ENCODE measurements at regions not wholly inside any gene's neighbourhood (a gene's known extent, or its start where the extent isn't known, plus 50 kb on each side); places are given as distances from the start of the nearest gene placed in this dataset.

GRCh38 chr13:33541962-33542308 lies 256.4 kb upstream of the STARD13 start:
- H3K4me3 ChIP-seq (ENCODE audit: control insufficient read depth, low read depth, low read length): peak overlapping the region; percentile 53
- no peak for DNase-seq (ENCODE audit: low read depth)
- no peak for TF ChIP-seq CTCF (conservative IDR thresholded peaks at IDR 0.05; ENCODE audit: control insufficient read depth, insufficient read depth, low read depth, low read length)

GRCh38 chr13:33542309-33543088 lies 256.9 kb upstream of the STARD13 start:
- DNase-seq (ENCODE audit: low read depth): peak; percentile 100
- peak overlapping the region; percentile 53 for H3K4me3 ChIP-seq (ENCODE audit: control insufficient read depth, low read depth, low read length)
- TF ChIP-seq CTCF (conservative IDR thresholded peaks at IDR 0.05; ENCODE audit: control insufficient read depth, insufficient read depth, low read depth, low read length): peak; percentile 57

GRCh38 chr13:33543089-33543459 lies 257.5 kb upstream of the STARD13 start:
- no peak for DNase-seq (ENCODE audit: low read depth)
- H3K4me3 ChIP-seq (ENCODE audit: control insufficient read depth, low read depth, low read length): peak overlapping the region; percentile 38
- TF ChIP-seq CTCF (conservative IDR thresholded peaks at IDR 0.05; ENCODE audit: control insufficient read depth, insufficient read depth, low read depth, low read length): no peak

- no peak for TF ChIP-seq CTCF (conservative IDR thresholded peaks at IDR 0.05; ENCODE audit: control insufficient read depth, insufficient read depth, low read depth, low read length)
- no peak overlapping the region for H3K4me3 ChIP-seq (ENCODE audit: control insufficient read depth, low read depth, low read length)
- DNase-seq (ENCODE audit: low read depth): no peak
These were observed 258.2 kb upstream of the STARD13 start for GRCh38 chr13:33543631-33544265.

- no peak for DNase-seq (ENCODE audit: low read depth)
- no peak for TF ChIP-seq CTCF (conservative IDR thresholded peaks at IDR 0.05; ENCODE audit: control insufficient read depth, insufficient read depth, low read depth, low read length)
These were observed 258.8 kb upstream of the STARD13 start for GRCh38 chr13:33544308-33544707.

GRCh38 chr13:33545492-33545891 lies 259.9 kb upstream of the STARD13 start:
- no peak overlapping the region for H3K4me3 ChIP-seq (ENCODE audit: control insufficient read depth, low read depth, low read length)
- TF ChIP-seq CTCF (conservative IDR thresholded peaks at IDR 0.05; ENCODE audit: control insufficient read depth, insufficient read depth, low read depth, low read length): no peak
- DNase-seq (ENCODE audit: low read depth): no peak

More at GRCh38 chr13:33544308-33544707, 258.8 kb upstream of the STARD13 start:
- H3K4me3 ChIP-seq (ENCODE audit: control insufficient read depth, low read depth, low read length): no peak overlapping the region
